COLO668 (cell line): ENCODE measurements at regions not wholly inside any gene's neighbourhood (a gene's known extent, or its start where the extent isn't known, plus 50 kb on each side); places are given as distances from the start of the nearest gene placed in this dataset.
A peak's percentile ranks its signal among the peaks of the same experiment; 100 is the strongest.

Experiments
- DNase-seq: peaks from one replicate; lab custom pipeline; 2025; ENCODE audit not compliant: unreplicated experiment; lab: John Stamatoyannopoulos, UW

- no peak for DNase-seq
These were observed 119.1 kb upstream of the TMC3 start for GRCh38 chr15:81492969-81493645.

GRCh38 chr15:81492331-81492968 lies 118.4 kb upstream of the TMC3 start:
- no peak for DNase-seq

- DNase-seq = no peak
These were observed 117.5 kb upstream of the TMC3 start for GRCh38 chr15:81491414-81492096.

GRCh38 chr15:81485806-81486205 lies 111.8 kb upstream of the TMC3 start:
- no peak for DNase-seq

GRCh38 chr15:81484086-81484955 lies 110.3 kb upstream of the TMC3 start:
- no peak for DNase-seq

GRCh38 chr15:81483496-81483895 lies 109.5 kb upstream of the TMC3 start:
- no peak for DNase-seq

- no peak for DNase-seq
These were observed 107.3 kb upstream of the TMC3 start for GRCh38 chr15:81481346-81481745.

GRCh38 chr15:81480645-81481053 lies 106.6 kb upstream of the TMC3 start:
- DNase-seq = peak; percentile 45

GRCh38 chr15:81478354-81478753 lies 104.3 kb upstream of the TMC3 start:
- DNase-seq = no peak

GRCh38 chr15:81475926-81476325 lies 101.9 kb upstream of the TMC3 start:
- DNase-seq = no peak

- no peak for DNase-seq
These were observed 101.5 kb upstream of the TMC3 start for GRCh38 chr15:81475471-81475870.

GRCh38 chr15:81473946-81474345 lies 99.9 kb upstream of the TMC3 start:
- no peak for DNase-seq

GRCh38 chr15:81473177-81473576 lies 99.2 kb upstream of the TMC3 start:
- no peak for DNase-seq

- no peak for DNase-seq
These were observed 97.1 kb upstream of the TMC3 start for GRCh38 chr15:81471151-81471550.

- no peak for DNase-seq
These were observed 95.1 kb upstream of the TMC3 start for GRCh38 chr15:81469154-81469553.

- no peak for DNase-seq
These were observed 92.7 kb upstream of the TMC3 start for GRCh38 chr15:81466741-81467140.

GRCh38 chr15:81454024-81454423 lies 80.0 kb upstream of the TMC3 start:
- DNase-seq = no peak

GRCh38 chr15:81450721-81451120 lies 76.7 kb upstream of the TMC3 start:
- no peak for DNase-seq

- peak; percentile 49 for DNase-seq
These were observed 75.9 kb upstream of the TMC3 start for GRCh38 chr15:81449836-81450474.

- DNase-seq = no peak
These were observed 69.2 kb upstream of the TMC3 start for GRCh38 chr15:81443040-81443820.
